ENCODE measurements at regions not wholly inside any gene's neighbourhood (a gene's known extent, or its start where the extent isn't known, plus 50 kb on each side); places are given as distances from the start of the nearest gene placed in this dataset.

DNA sequence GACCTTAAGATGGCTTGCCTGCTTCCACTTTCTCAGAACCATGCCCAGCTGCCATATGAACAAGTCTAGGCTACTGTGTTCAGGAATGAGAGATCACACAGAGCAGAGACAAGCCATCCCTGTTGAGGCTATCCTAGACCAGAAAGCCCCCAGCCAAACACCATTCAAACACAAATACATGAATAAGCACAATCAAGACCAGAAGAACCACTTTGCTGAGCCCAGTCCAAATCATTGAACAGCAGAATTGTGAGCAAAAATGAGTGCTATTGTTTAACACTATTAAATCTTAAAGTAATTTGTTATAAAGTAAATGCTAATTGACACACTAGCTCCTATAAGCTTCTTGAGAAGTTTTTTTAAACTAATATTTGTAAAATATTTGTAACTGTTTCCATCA lies 79.0 kb upstream of the LYZL1 start:
- Histone ChIP-seq H3K4me1 (ENCODE audit: control insufficient read depth, insufficient read depth, low read length) (no peaks in the 10 kb centered on the region), H3K4me3 (ENCODE audit: low read length) (no peak overlapping the region), H3K9me3 (ENCODE audit: control insufficient read depth, insufficient read depth, low read length) (no peaks in the 10 kb centered on the region), H3K27ac (ENCODE audit: low read length) (no peak overlapping the region), H3K36me3 (ENCODE audit: control insufficient read depth, insufficient read depth, low read length) (no peaks in the 10 kb centered on the region), H3K27me3 (ENCODE audit: control insufficient read depth, insufficient read depth, low read length) (no peaks in the 10 kb centered on the region)
- Mint-ChIP-seq H3K4me3 (no peak overlapping the region), H3K36me3 (no peaks in the 10 kb centered on the region), H3K27ac (no peak overlapping the region), H3K4me1 (no peaks in the 10 kb centered on the region), H3K9me3 (no peaks in the 10 kb centered on the region), H3K27me3 (ENCODE audit: low read depth in 2 of 2) (peaks cover 8 to 15% of the 10 kb centered on the region in 2 donors)
- ATAC-seq (no peak), DNase-seq (no peak)
- intact Hi-C loops (cut with micrococcal nuclease) = no loop called here
- no peak for TF ChIP-seq CTCF (IDR thresholded peaks at IDR 0.05)

GRCh38 chr10:29210266-29210868 lies 78.5 kb upstream of the LYZL1 start:
- 83% methylated on average over 2 of the region's 2 CpGs for WGBS (ENCODE audit: insufficient coverage)

DNA sequence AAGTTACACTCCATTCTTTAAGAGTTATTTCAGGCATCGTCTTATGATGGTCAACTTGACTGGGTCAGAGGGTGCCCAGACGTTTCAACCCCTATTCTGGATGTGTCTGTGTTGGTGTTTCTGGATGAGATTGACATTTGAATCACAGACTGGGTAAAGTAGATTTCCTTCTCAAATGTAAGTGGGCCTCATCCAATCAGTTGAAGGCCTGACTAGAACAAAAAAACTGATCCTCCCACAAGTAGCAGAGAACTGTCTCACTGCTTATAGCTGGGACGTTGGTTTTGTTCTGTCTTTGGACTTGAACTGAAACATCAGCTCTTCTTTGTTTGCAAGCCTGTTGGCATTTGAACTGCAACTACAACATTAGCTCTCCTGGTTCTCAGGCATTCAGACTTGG lies 76.3 kb upstream of the LYZL1 start:
- H3K4me1 Mint-ChIP-seq = no peaks in the 10 kb centered on the region

More at GRCh38 chr10:29210266-29210868, 78.5 kb upstream of the LYZL1 start:
- Histone ChIP-seq H3K27ac (ENCODE audit: low read length) (no peak overlapping the region), H3K4me3 (ENCODE audit: low read length) (no peak overlapping the region), H3K27me3 (ENCODE audit: control insufficient read depth, insufficient read depth, low read length) (no peaks in the 10 kb centered on the region), H3K36me3 (ENCODE audit: control insufficient read depth, insufficient read depth, low read length) (no peaks in the 10 kb centered on the region), H3K4me1 (ENCODE audit: control insufficient read depth, insufficient read depth, low read length) (no peaks in the 10 kb centered on the region), H3K9me3 (ENCODE audit: control insufficient read depth, insufficient read depth, low read length) (no peaks in the 10 kb centered on the region)
- H3K9me3 Mint-ChIP-seq = no peaks in the 10 kb centered on the region
- H3K36me3 Mint-ChIP-seq = no peaks in the 10 kb centered on the region
- TF ChIP-seq CTCF (IDR thresholded peaks at IDR 0.05) = no peak
- H3K27me3 Mint-ChIP-seq (ENCODE audit: low read depth in 2 of 2) = peaks cover 7 to 15% of the 10 kb centered on the region in 2 donors
- H3K27ac Mint-ChIP-seq = no peak overlapping the region
- no peak for ATAC-seq
- no peak overlapping the region for H3K4me3 Mint-ChIP-seq
- intact Hi-C loops (cut with micrococcal nuclease) = no loop called here
- DNase-seq = no peak
- H3K4me1 Mint-ChIP-seq = no peaks in the 10 kb centered on the region

More for the DNA sequence above, 76.3 kb upstream of the LYZL1 start:
- 78% methylated on average over 3 of the region's 3 CpGs for WGBS (ENCODE audit: insufficient coverage)
- H3K4me3 ChIP-seq (ENCODE audit: low read length) = no peak overlapping the region
- no peaks in the 10 kb centered on the region for H3K9me3 ChIP-seq (ENCODE audit: control insufficient read depth, insufficient read depth, low read length)
- no peaks in the 10 kb centered on the region for H3K27me3 ChIP-seq (ENCODE audit: control insufficient read depth, insufficient read depth, low read length)
- ATAC-seq = no peak
- H3K36me3 Mint-ChIP-seq = no peaks in the 10 kb centered on the region
- no peak for DNase-seq
- no peak overlapping the region for H3K27ac Mint-ChIP-seq
- H3K27me3 Mint-ChIP-seq (ENCODE audit: low read depth in 2 of 2) = no peaks in the 10 kb centered on the region
- intact Hi-C loops (cut with micrococcal nuclease) = no loop called here
- no peak for TF ChIP-seq CTCF (IDR thresholded peaks at IDR 0.05)
- H3K36me3 ChIP-seq (ENCODE audit: control insufficient read depth, insufficient read depth, low read length) = no peaks in the 10 kb centered on the region
- no peak overlapping the region for H3K4me3 Mint-ChIP-seq
- H3K9me3 Mint-ChIP-seq = no peaks in the 10 kb centered on the region
- no peaks in the 10 kb centered on the region for H3K4me1 ChIP-seq (ENCODE audit: control insufficient read depth, insufficient read depth, low read length)
- no peak overlapping the region for H3K27ac ChIP-seq (ENCODE audit: low read length)

Measured in natural killer cell (primary cell).